ENCODE measurements at regions not wholly inside any gene's neighbourhood (a gene's known extent, or its start where the extent isn't known, plus 50 kb on each side); places are given as distances from the start of the nearest gene placed in this dataset.
"Not testable (repeated sequence)": the region's sequence is repeated elsewhere in the genome, so short reads cannot be mapped to it uniquely, and the experiment has no call there.

DNA sequence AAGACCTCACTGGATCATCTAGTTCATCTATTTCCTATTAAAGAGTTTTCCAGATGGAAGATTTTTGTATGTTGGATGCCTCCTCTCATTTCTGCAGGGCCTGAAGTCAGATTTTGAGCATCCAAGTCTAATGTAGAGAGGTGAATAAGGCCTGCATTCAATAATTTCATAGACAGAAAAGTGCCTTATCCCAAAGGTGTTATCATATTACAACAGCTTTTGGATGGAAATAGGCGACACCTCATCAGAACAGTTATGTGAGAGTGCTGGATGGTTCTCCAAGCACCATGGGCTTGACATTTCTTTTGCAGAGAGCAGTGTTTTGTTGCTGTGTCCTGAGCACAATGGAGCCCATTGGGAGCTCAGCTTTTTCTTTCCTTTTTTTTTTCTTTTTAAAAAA lies 162.4 kb upstream of the MEOX2 start:
- DNase-seq = no peak

DNA sequence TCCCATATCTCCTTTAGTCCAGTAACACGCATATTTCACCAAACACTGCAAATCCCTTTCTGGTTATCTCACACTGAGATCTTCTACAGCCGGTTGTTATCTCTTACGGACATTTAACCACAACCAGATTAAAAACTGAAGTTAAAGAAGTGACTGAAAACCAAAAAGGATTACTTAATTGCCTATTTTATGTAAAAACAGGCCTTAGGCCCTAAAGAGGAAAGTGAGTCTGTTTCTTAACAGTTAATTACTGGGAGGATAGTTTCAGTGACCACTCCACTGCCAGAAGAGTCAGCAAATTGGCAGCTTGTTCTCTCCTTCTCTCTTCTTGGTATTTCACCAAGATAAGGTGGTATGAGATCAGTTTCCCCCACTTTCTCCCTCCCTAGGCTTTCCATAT lies 161.9 kb upstream of the MEOX2 start:
- no peak for DNase-seq

DNA sequence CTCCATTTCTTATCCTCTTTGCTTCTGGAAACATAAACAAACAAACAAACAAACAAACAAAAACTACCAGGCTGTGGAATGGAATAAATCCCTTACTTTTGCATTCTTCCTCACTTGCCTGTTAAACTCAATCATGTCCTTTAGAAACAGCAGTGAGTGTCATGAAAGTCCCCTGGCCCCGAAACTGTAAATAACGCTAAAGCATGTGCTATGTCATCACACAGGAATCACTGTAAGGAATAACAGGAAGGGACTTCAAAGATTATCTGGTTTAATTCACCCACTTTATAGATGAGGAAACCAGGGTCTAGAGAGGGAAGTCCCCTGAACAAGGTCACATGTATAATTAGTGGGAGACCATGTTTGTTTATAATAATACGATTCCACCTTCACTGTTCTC lies 159.4 kb upstream of the MEOX2 start:
- no peak for DNase-seq

GRCh38 chr7:15845461-15845860 lies 159.0 kb upstream of the MEOX2 start:
- no peak for DNase-seq

- DNase-seq = no peak
These were observed 153.1 kb upstream of the MEOX2 start for GRCh38 chr7:15839416-15840100.

DNA sequence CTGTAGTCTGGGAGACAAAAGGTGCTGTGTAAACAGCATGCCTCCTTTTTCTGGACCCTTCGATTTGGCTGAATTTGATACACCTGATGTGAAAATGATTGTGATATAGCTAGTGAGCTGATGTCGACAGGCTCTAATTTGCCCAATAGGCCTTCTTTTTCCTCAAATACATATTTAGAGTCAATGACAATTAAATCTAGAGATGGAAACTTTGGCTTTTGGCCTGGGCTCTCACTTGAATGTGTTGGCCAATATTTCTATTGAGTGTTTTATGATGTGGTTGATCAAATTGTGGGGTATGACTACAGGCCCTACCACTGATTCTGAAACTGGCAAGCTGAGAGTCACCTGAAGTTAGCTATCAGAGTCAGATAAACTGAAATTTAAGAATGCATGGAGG lies 151.8 kb upstream of the MEOX2 start:
- no peak for DNase-seq

DNA sequence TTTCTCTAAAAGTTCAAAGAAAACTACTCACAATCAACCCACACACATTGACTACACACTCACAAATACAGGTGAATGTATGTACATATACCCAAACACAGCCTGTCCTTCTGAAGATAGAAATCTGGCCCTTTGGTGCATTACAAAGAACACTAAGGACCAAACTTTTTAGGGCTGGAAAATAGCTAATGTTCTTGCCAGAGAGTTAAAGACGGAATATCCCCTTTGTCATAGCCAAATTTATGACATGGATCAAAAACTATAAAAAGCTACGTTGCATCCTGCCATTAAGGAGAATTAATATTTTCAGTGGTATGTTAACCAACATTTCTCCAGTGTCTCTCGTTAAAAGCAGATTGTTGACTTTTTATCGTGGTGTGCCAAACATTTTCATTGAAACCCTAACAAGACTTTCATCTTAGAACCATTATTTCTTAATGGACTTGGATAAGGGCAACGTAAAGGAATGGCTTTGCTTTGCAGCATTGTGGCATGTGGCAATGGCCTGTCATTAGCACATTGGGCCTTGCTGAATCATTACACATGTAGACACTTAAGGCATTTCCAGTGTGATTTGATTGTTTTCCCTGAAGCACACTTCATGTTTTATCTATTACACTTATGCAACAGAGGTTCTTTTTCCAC lies 150.9 kb upstream of the MEOX2 start:
- DNase-seq = no peak

DNA sequence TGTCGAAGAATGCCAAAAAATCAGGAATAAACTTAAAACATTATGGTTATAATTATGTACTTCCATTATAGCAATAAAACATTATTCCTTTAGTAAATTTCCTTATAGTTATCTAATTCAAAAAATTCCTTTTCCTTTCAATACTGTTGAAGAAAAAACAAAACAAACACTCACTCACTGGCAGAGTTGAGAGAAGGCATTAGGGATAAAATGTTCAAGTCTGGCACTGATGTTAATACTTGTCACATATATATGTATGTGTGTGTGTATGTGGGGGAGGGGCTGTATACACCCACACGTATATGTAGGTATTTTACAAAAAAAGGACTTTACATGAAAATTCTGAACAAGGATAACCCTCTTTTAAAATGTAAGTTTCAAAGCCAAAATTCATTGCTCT lies 150.2 kb upstream of the MEOX2 start:
- no peak for DNase-seq

DNA sequence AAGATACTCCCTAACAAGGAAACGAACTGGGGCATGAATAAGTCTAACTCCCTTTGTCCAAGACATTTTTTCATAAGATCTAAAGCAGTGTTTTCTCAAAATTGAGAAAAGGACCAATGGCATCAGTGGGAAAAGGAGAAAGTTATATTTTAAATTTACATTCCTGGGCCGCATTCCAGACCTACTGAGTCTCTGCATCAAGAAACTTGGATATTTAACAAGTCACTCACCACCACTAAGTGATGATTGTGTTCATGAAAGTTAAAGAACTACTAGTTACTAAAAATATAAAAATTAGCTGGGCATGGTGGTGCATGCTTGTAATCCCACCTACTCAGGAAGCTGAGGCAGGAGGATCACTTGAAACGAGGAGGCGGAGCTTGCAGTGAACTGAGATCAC lies 149.6 kb upstream of the MEOX2 start:
- DNase-seq = no peak

DNA sequence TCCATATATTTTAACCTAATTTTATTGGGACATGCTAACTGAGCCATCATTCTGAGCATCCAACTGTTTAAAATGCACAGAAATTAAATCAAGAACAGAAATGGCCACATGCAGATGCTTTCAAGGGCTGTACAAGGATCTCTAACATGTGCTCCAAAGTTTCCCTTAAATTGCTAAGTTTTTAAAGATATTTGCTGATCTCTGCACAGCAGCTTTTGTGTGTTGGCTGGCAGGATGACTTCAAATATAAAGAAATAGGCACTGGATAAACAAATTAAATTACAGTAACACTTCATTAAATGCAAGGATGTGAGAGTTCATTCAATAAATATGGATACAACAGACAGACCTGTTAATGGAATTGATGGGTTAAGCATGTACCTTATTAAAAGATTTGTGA lies 148.0 kb upstream of the MEOX2 start:
- no peak for DNase-seq

GRCh38 chr7:15832996-15833395 lies 146.5 kb upstream of the MEOX2 start:
- DNase-seq = no peak

GRCh38 chr7:15831606-15832005 lies 145.1 kb upstream of the MEOX2 start:
- DNase-seq = no peak

GRCh38 chr7:15829691-15830090 lies 143.2 kb upstream of the MEOX2 start:
- DNase-seq = no peak

GRCh38 chr7:15828881-15829280 lies 142.4 kb upstream of the MEOX2 start:
- no peak for DNase-seq

DNA sequence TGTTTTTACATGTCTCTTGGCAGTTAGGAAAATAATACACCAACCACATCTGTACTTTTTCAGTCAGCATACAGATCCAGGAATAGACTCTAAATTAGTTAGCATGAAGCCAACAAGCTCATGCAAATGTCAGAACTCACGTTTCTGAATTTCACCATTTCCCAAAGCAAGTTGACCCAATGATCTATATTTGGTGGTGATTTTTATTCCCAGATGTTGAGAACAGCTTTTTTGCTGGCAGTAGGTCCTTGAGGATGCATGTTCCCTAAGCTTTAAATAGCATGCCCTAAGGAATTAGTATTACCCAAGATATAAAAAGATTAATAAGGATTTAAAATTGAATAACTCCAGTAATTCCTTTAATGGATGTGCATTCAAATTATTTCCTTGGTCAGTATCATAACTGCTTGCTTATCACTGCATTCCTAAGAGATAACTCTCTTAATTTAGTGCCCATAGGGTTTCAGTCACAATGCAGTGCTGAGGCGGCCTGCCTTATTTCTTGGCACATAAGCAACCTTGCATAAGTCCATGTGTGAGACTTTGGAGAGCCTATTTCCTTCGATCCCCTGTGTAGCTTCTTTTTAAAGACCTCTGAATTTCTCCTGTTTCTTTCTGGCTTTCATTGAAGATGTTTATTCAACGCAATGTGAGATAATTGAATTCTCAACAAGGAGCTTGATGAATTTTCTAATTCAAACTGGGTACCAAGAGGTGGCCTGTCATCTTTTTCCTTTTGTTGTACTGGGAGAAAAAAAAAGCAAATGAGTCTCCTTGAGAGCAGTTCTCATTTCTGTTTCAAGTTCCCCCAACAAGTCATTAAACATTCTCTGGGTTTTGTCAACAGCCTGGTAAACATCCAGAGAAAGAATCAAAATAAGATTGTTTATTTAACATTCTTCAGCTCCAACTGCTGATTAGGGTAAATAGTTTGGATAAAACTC lies 135.3 kb upstream of the MEOX2 start:
- no peak for DNase-seq

- DNase-seq = no peak
These were observed 133.8 kb upstream of the MEOX2 start for GRCh38 chr7:15820319-15820718.

DNA sequence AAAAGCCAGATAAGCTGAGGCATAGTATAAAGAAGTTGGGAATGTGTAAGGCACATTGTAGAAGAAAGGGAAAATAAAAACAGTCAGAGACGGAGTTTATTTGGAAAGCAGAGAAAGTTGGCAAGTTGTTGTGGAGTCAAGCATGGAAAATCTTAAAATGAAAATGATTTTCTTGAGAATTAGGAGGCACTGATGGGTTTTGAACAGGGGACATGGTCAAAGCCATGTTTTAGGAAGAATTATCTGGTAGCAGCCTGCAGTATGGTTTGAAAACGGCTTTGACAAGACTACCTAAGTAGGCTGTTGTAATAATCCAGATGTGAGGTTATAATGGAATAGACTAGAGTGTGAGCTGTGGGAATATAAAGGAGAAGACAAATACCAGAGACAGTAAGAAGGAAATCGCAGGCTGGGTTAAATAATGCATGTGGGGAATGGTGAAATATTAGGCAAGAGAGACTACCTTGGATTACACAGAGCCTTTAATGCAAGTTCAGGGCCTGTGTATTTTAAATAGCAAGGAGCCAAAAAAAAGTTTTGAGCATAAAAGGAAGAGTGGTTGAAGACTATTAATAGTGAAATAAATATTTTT lies 130.4 kb upstream of the MEOX2 start:
- DNase-seq = no peak

DNA sequence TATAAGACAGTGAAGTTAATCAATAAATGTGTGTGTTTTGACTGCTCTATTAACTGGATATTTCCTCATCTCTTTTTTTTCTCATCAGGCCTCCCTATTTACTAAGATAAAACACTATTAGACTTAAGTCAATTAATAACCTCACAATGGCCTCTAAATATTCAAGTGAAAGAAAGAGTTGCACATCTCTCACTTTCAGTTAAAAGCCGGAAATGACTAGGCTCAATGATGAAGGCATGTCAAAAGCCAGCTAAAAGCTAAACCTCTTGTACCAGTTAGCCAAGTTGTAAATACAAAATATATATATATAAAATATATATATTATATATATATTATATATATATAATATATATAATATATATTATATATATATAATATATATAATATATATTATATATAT lies 127.0 kb upstream of the MEOX2 start:
- no peak for DNase-seq

DNA sequence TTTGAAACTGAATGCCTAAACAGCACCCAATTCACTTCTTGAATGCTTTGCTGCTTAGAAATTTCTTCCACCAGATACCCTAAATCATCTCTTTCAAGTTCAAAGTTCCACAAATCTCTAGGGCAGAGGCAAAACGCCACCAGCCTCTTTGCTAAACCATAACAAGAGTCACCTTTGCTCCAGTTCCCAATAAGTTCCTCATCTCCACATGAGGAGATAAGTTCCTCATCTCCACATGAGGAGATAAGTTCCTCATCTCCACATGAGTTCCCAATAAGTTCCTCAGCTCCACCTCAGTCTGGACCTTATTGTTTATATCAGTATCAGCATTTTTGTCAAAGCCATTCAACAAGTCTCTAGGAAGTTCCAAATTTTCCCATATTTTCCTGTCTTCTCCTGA lies 123.9 kb upstream of the MEOX2 start:
- DNase-seq = not testable (repeated sequence)

GRCh38 chr7:15809936-15810335 lies 123.5 kb upstream of the MEOX2 start:
- DNase-seq = not testable (repeated sequence)

DNA sequence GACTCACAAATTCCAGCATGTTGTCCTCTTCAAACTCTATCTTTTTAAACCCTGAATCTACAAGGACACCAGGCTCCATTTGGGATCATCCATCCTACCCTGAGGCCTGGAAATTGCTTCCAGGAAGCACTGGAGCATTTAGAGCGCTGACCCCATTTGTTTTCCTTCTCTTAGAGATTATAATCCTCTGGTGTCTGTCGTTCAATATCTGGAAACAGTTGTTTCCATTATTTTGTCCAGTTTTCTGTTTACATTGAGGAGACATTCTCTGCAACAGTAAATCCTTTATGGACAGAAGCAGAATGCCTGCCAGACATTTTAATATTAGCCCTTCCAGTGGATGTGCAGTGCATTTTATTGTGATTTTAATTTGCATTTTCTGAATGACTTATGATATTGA lies 119.4 kb upstream of the MEOX2 start:
- DNase-seq = no peak

DNA sequence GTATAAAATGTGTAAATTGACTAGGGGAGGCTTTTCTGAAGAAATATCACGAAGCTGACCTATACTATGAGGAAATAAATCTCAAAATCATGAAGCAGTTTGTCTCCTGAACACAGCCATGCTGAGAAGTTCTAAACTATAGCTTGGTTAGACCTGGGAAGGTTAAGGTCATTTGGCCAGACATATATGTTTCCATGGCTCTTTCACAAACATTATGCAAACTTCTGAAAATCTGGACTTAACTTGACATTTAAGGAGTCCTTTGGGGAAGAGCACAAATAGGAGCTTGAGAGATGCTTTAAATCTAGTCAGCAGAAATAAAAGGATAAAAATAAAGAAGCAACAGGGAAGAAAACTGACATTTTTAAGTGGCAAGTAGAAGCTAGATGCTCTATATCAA lies 115.9 kb upstream of the MEOX2 start:
- DNase-seq = no peak

DNA sequence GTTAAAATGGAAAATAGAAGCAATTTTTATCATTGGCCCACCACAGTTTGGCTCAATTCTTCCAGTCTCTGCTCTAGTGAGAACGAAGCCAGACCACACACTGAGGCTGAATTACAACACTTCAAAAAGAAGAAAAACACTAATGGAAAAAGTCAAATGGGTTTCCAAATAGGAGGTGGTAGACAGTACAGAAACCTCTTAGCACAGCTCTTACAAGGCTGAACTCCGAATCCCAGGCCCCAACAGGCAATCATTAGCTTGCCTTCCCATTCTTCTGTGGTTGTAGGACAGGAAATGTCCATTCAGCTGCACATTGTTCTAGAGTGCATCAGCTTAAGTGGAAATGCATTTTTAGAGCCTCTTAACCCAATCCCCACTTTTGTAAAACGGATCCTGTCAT lies 115.1 kb upstream of the MEOX2 start:
- DNase-seq = no peak

GRCh38 chr7:15801041-15801440 lies 114.6 kb upstream of the MEOX2 start:
- no peak for DNase-seq
